ENCODE measurements at regions not wholly inside any gene's neighbourhood (a gene's known extent, or its start where the extent isn't known, plus 50 kb on each side); places are given as distances from the start of the nearest gene placed in this dataset.

DNA sequence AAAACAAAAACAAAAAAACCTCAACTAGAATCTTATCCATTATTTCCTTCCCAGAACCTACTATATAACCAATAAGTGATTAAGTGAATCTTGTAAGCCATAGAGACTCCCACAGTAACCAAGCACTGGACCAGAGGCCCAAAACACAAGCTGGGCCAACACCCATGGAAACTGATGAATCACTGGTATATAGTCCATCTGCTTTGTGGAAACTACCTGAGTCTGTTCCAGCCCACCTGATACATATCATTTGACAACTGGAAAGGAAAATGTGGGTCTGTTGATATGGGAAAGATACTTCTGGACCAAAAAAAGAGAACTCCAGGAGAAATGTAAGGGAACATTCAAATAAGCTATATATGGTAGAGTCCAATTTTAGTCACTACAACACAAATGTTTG is 252.8 kb downstream of the MREG start:
- DNase-seq, result no peak
- Histone ChIP-seq H3K9me3 (no peaks in the 10 kb centered on the region), H3K9me2 (no peaks in the 10 kb centered on the region), H3F3A (replicated peaks; ENCODE audit: insufficient read depth) (no peaks in the 10 kb centered on the region), H3K4me1 (ENCODE audit: control insufficient read depth in 1 of 2, insufficient read depth in 2 of 2, low read depth in 1 of 2, low read length in 1 of 2) (peaks cover 0 to 8% of the 10 kb centered on the region in 2 experiments; a peak in 2 of 4 replicates), H3K4me2 (no peak overlapping the region), H3K4me3 (ENCODE audit: low read depth in 2 of 2, low read length in 1 of 2) (peak overlapping the region in 1 of 2 experiments; percentile 13; a peak in 1 of 4 replicates), H3K27me3 (ENCODE audit: insufficient read depth) (no peaks in the 10 kb centered on the region), H4K20me1 (ENCODE audit: insufficient read depth) (no peaks in the 10 kb centered on the region), H3K36me3 (replicated peaks in 1 of 2; ENCODE audit: control insufficient read depth in 1 of 2, insufficient read depth in 2 of 2, low read length in 1 of 2) (no peaks in the 10 kb centered on the region), H3K9ac (no peak overlapping the region), H2AFZ (ENCODE audit: low read depth) (no peak overlapping the region), H3K27ac (ENCODE audit: low read depth in 2 of 2, low read length in 1 of 2) (no peak overlapping the region), H3K79me2 (ENCODE audit: insufficient read depth) (no peaks in the 10 kb centered on the region)
- ChIA-PET CTCF (no interaction called here), POLR2A (no interaction called here)
- TF ChIP-seq YY1 (IDR thresholded peaks at IDR 0.05; ENCODE audit: low read depth) (no peak), RFX5 (IDR thresholded peaks at IDR 0.05; ENCODE audit: low read length) (no peak), ELF1 (IDR thresholded peaks at IDR 0.05) (no peak), SIN3A (IDR thresholded peaks at IDR 0.05; ENCODE audit: borderline replicate concordance, low read depth, low read length) (no peak), FOXJ3 (CRISPR knock-in tag; IDR thresholded peaks at IDR 0.05) (no peak), REST (IDR thresholded peaks at IDR 0.05; ENCODE audit: low read depth, low read length) (no peak)

DNA sequence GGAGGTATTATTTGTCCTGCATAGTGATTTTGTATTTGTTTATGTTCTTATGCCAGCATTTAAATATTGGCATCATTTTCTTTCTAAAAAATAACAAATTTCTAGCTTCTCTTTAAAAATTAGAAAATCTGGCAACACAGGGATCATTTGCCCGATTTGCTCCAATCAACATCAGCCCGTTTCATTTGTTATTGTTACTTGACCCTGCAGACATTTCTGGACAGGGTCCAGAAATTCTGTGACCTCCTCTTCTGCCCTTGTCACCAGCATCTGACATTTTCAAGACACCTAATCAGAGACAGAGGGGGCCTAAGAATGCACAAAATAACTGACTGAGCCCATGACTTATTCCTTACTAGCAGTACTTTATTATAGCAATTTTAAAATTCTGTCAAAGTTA is 253.3 kb downstream of the MREG start:
- Histone ChIP-seq H3K4me1 (ENCODE audit: control insufficient read depth in 1 of 2, insufficient read depth in 2 of 2, low read depth in 1 of 2, low read length in 1 of 2) (peaks cover 0 to 4% of the 10 kb centered on the region in 2 experiments; a peak in 2 of 4 replicates), H3F3A (replicated peaks; ENCODE audit: insufficient read depth) (no peaks in the 10 kb centered on the region), H3K4me2 (peak overlapping the region; percentile 46; the same call in 1 of the 2 replicates), H3K4me3 (ENCODE audit: low read depth in 2 of 2, low read length in 1 of 2) (peak overlapping the region in 1 of 2 experiments; percentile 13; a peak in 1 of 4 replicates), H2AFZ (ENCODE audit: low read depth) (no peak overlapping the region), H3K79me2 (ENCODE audit: insufficient read depth) (no peaks in the 10 kb centered on the region), H3K9ac (0 out of 2 replicates have a peak overlapping the region, but pooled peaks have one; percentile 19), H3K9me2 (no peaks in the 10 kb centered on the region), H4K20me1 (ENCODE audit: insufficient read depth) (no peaks in the 10 kb centered on the region), H3K27ac (ENCODE audit: low read depth in 2 of 2, low read length in 1 of 2) (no peak overlapping the region), H3K36me3 (replicated peaks in 1 of 2; ENCODE audit: control insufficient read depth in 1 of 2, insufficient read depth in 2 of 2, low read length in 1 of 2) (no peaks in the 10 kb centered on the region), H3K27me3 (ENCODE audit: insufficient read depth) (no peaks in the 10 kb centered on the region), H3K9me3 (no peaks in the 10 kb centered on the region)
- DNase-seq, result no peak
- ChIA-PET POLR2A (no interaction called here), CTCF (interaction anchor here (0.6 kb wide), 1 partner anchor 67 kb away, joined by 3 read pairs; no protein-coding TSS in a partner anchor)
- 89% methylated on average over 2 of the region's 2 CpGs for WGBS (ENCODE audit: low lambda C conversion rate)
- TF ChIP-seq GATA2 (CRISPR knock-in tag; IDR thresholded peaks at IDR 0.05) (no peak), NRF1 (IDR thresholded peaks at IDR 0.05; ENCODE audit: low read depth, low read length) (no peak), NFIC (IDR thresholded peaks at IDR 0.05; ENCODE audit: borderline replicate concordance) (0 out of 2 replicates have a peak, but pooled peaks have one; percentile 10), TCF12 (IDR thresholded peaks at IDR 0.05) (peak; percentile 23), MEF2A (IDR thresholded peaks at IDR 0.05; ENCODE audit: borderline replicate concordance, low read depth) (no peak)
- TF ChIP-seq, protein P1, sequence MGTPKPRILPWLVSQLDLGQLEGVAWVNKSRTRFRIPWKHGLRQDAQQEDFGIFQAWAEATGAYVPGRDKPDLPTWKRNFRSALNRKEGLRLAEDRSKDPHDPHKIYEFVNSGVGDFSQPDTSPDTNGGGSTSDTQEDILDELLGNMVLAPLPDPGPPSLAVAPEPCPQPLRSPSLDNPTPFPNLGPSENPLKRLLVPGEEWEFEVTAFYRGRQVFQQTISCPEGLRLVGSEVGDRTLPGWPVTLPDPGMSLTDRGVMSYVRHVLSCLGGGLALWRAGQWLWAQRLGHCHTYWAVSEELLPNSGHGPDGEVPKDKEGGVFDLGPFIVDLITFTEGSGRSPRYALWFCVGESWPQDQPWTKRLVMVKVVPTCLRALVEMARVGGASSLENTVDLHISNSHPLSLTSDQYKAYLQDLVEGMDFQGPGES (IDR thresholded peaks at IDR 0.05; ENCODE audit: low read depth, low read length), result no peak

Measured in SK-N-SH (cell line).